PC-3 (cell line): ENCODE measurements at regions not wholly inside any gene's neighbourhood (a gene's known extent, or its start where the extent isn't known, plus 50 kb on each side); places are given as distances from the start of the nearest gene placed in this dataset.

Source experiments
- CTCF ChIP-seq: fragments of 300-600 bp; sonication (generic); conservative IDR thresholded peaks from 2 replicates; pipeline ENCODE4 v1.5.1; 2017; ENCODE audit warnings: antibody characterized with exemption, low read depth, mild to moderate bottlenecking, low read length
- EZH2 ChIP-seq: fragments of 300-600 bp; sonication (generic); IDR thresholded peaks from one replicate; pipeline ENCODE4 v1.6.1; 2017; ENCODE audit warnings: antibody characterized with exemption, mild to moderate bottlenecking, low read length; ENCODE audit not compliant: unreplicated experiment
- EZH2phosphoT487 ChIP-seq: fragments of 300-600 bp; sonication (generic); IDR thresholded peaks from 2 replicates; pipeline ENCODE4 v1.6.1; 2018; ENCODE audit warnings: mild to moderate bottlenecking, antibody characterized with exemption, low read length, borderline replicate concordance

- TF ChIP-seq CTCF = no peak
- TF ChIP-seq EZH2 = no peak
- TF ChIP-seq EZH2phosphoT487 = no peak
Measured at GRCh38 chr3:16121391-16121790, 53.1 kb upstream of the GALNT15 start.
